Activated T-helper 1 cell treated with anti-CD3 and anti-CD28 coated beads, Interleukin-12 subunit alpha, Interleukin-12 subunit beta, Interleukin-2, Interleukin-4 antibody, amounts not matched to agents 30 ng/mL and 10 ng/mL and 1 ng/mL, durations not matched to agents 14 hours and 24 hours and 36 hours (primary cell): ENCODE measurements at regions not wholly inside any gene's neighbourhood (a gene's known extent, or its start where the extent isn't known, plus 50 kb on each side); places are given as distances from the start of the nearest gene placed in this dataset.
"Not testable (repeated sequence)": the region's sequence is repeated elsewhere in the genome, so short reads cannot be mapped to it uniquely, and the experiment has no call there.

Source experiments
- DNase-seq: peaks from one replicate; pipeline ENCODE4 v3.0.0; 2021; ENCODE audit warnings: low spot score
- H3K27ac Mint-ChIP-seq: one replicate; pipeline ENCODE4 v1.8.0; 2021; ENCODE audit warnings: mild to moderate bottlenecking, mixed read lengths
- H3K27me3 Mint-ChIP-seq: one replicate; pipeline ENCODE4 v1.8.0; 2022; ENCODE audit warnings: mild to moderate bottlenecking, moderate library complexity, mixed read lengths; ENCODE audit not compliant: insufficient read depth
- H3K36me3 Mint-ChIP-seq: one replicate; pipeline ENCODE4 v1.8.0; 2021; ENCODE audit warnings: low read depth, mixed read lengths
- H3K4me1 Mint-ChIP-seq: one replicate; pipeline ENCODE4 v1.8.0; 2021; ENCODE audit warnings: low read depth, mixed read lengths
- H3K4me3 Mint-ChIP-seq: one replicate; pipeline ENCODE4 v1.8.0; 2021; ENCODE audit warnings: mild to moderate bottlenecking, moderate library complexity, mixed read lengths
- H3K9me3 Mint-ChIP-seq: one replicate; pipeline ENCODE4 v1.8.0; 2021; ENCODE audit warnings: mixed read lengths
- intact Hi-C: fragments of 100-400 bp; cut with micrococcal nuclease; formaldehyde crosslinking; loops from one replicate; pipeline ENCODE4 v1.15.1; 2024

DNA sequence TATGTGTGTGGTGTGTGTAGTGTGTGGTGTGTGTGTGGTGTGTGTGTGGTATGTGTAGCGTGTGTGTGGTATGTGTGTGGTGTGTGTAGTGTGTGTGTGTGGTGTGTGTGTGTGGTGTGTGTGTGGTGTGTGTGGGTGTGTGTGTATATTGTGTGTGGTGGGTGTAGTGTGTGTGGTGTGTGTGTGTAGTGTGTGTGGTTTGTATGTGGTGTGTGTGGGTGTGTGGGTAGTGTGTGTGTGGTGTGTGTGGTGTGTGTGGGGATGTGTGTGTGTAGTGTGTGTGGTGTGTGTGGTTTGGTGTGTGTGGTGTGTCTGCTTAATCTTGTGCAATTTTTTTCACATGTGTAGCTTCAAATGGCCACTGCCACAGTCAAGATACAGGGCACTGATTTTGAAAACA lies 94.5 kb downstream of the CPZ start:
- H3K36me3 Mint-ChIP-seq: no peaks in the 10 kb centered on the region
- peaks cover 3% of the 10 kb centered on the region for H3K27me3 Mint-ChIP-seq
- intact Hi-C loops: no loop called here
- DNase-seq: no peak
- no peak overlapping the region for H3K4me3 Mint-ChIP-seq
- no peaks in the 10 kb centered on the region for H3K9me3 Mint-ChIP-seq
- H3K4me1 Mint-ChIP-seq: no peaks in the 10 kb centered on the region
- no peak overlapping the region for H3K27ac Mint-ChIP-seq

DNA sequence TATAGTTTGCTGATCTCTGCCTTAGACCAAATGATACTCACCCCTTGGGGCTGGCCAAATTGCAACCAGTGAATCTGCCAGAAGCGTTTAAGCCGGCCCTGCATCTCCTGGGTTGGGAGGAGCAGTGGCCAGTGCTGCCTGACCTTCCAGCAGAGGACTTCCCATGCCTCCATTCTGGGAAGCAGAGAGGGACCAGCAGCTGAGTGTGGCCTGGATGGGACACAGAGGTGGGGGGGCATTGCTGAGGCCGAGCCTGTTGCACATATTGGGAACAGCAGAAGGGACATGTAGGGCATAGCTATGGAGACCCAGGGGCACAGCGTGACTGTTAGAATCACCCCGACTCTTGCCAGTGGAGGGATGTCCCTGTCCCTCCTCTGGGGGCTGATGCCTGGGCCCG lies 93.3 kb downstream of the CPZ start:
- intact Hi-C loops: no loop called here
- Mint-ChIP-seq H3K4me1 (no peaks in the 10 kb centered on the region), H3K27me3 (peaks cover 3% of the 10 kb centered on the region), H3K27ac (no peak overlapping the region), H3K9me3 (no peaks in the 10 kb centered on the region), H3K36me3 (no peaks in the 10 kb centered on the region), H3K4me3 (no peak overlapping the region)
- DNase-seq: no peak

DNA sequence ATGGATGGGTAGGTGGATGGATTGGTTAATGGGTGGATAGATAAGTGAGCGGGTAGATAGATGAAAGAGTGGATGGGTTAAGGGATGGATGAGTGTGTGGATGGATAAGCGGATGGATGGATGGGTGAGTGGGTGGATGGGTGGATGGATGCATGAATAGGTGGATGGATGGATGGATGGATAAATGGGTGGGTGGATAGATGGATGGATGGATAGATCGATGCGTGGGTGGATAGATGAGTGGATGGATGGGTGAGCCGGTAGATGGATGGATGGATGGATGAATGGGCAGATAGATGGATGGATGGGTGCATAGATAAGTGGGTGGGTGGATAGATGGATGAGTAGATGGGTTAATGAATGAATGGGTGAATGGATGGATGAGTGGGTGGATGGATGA lies 90.9 kb downstream of the CPZ start:
- Mint-ChIP-seq H3K4me3 (no peak overlapping the region), H3K9me3 (no peaks in the 10 kb centered on the region), H3K4me1 (no peaks in the 10 kb centered on the region), H3K36me3 (no peaks in the 10 kb centered on the region), H3K27me3 (peaks cover under 1% of the 10 kb centered on the region), H3K27ac (no peak overlapping the region)
- intact Hi-C loops: no loop called here
- no peak for DNase-seq

GRCh38 chr4:8682725-8683124 lies 90.2 kb downstream of the CPZ start:
- no peak for DNase-seq
- H3K27ac Mint-ChIP-seq: no peak overlapping the region
- intact Hi-C loops: no loop called here
- no peaks in the 10 kb centered on the region for H3K4me1 Mint-ChIP-seq
- H3K27me3 Mint-ChIP-seq: no peaks in the 10 kb centered on the region
- H3K36me3 Mint-ChIP-seq: no peaks in the 10 kb centered on the region
- H3K9me3 Mint-ChIP-seq: no peaks in the 10 kb centered on the region
- H3K4me3 Mint-ChIP-seq: no peak overlapping the region

DNA sequence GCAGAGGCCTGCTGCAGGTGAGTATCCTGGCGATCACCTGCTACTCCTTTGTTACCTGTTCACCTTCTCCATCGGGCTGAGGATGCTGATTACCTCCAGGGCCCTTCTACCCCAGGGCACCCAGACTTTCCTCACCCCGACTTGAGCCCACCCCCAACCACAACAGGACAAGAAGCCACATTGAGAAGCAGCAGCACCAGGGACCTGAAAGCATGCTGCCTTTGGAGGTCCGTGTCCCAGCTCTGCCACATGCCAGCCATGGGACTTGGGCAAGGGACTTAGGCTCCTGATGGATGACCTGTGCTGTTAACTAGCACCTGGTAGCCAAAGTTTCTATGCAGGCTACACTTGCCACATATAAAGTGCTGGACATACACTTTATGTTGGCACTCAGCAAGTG lies 89.7 kb downstream of the CPZ start:
- H3K4me1 Mint-ChIP-seq: no peaks in the 10 kb centered on the region
- no peaks in the 10 kb centered on the region for H3K9me3 Mint-ChIP-seq
- intact Hi-C loops: no loop called here
- no peak overlapping the region for H3K27ac Mint-ChIP-seq
- no peaks in the 10 kb centered on the region for H3K27me3 Mint-ChIP-seq
- H3K4me3 Mint-ChIP-seq: no peak overlapping the region
- no peaks in the 10 kb centered on the region for H3K36me3 Mint-ChIP-seq
- DNase-seq: no peak

- intact Hi-C loops: no loop called here
- Mint-ChIP-seq H3K9me3 (no peaks in the 10 kb centered on the region), H3K36me3 (no peaks in the 10 kb centered on the region), H3K27me3 (no peaks in the 10 kb centered on the region), H3K4me1 (no peaks in the 10 kb centered on the region), H3K4me3 (no peak overlapping the region), H3K27ac (no peak overlapping the region)
- no peak for DNase-seq
Observed at GRCh38 chr4:8681391-8681790, 88.8 kb downstream of the CPZ start.

DNA sequence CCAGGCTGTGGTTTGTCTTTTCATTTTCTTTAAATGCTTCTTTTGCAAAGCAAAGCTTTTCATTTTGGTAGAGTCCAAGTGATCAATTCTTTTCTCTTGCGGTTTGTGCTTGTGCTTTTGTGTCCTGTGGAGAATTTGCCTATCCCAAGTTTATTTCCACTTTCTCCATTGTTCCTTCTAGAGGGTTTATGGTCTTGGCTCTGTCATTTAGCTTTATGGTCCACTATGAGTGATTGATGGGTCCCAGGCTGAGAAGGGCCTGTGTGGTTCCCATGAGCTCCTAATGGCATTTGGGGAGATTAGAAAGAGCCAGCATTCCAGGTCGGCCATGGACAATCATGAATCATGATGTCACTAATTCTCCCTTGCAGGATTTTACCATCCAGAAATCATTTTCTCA lies 86.5 kb downstream of the CPZ start:
- H3K9me3 Mint-ChIP-seq: no peaks in the 10 kb centered on the region
- H3K4me1 Mint-ChIP-seq: no peaks in the 10 kb centered on the region
- no peaks in the 10 kb centered on the region for H3K27me3 Mint-ChIP-seq
- intact Hi-C loops: no loop called here
- H3K27ac Mint-ChIP-seq: no peak overlapping the region
- no peak for DNase-seq
- no peak overlapping the region for H3K4me3 Mint-ChIP-seq
- H3K36me3 Mint-ChIP-seq: no peaks in the 10 kb centered on the region

DNA sequence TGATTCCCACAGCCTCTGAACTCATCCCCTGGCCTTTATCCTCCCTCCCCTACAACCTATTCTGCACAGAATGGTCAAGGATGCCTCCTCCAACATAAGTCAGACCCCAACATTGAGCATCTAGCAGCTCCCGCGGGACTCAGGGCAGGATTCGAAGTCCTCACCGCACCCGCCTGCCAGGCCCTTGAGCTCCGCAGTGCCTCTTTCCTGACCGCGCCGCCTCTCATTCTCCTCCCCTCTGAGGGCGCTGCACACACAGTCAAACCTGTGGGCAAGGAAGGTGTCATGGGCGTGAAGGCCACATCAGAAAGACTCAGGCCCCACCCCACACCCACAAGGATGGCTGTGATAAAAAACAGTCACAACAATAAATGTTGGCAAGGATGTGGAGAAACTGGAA lies 84.1 kb downstream of the CPZ start:
- no peak for DNase-seq
- H3K9me3 Mint-ChIP-seq: no peaks in the 10 kb centered on the region
- intact Hi-C loops: no loop called here
- no peaks in the 10 kb centered on the region for H3K36me3 Mint-ChIP-seq
- H3K4me1 Mint-ChIP-seq: no peaks in the 10 kb centered on the region
- H3K4me3 Mint-ChIP-seq: no peak overlapping the region
- no peaks in the 10 kb centered on the region for H3K27me3 Mint-ChIP-seq
- no peak overlapping the region for H3K27ac Mint-ChIP-seq

DNA sequence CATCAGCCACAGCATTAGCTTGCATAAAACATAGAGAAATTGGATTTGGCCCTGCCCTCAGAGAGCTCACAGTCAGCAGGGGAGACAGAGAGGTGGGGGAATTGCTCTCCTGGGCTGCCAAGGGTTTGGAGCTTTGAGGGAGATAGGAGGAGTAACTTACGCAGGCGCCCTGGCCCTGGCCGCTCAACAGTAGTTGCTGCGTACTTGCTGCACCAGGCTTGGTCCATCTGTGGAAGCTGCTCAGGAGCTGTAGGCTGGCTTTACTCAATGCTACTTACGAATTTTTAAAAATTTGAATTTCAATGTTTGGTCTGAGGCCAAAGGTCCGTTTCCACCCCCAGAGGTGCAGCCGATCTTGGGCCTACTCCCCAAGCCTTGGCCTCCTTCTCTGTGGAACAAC lies 83.3 kb downstream of the CPZ start:
- H3K9me3 Mint-ChIP-seq: no peaks in the 10 kb centered on the region
- DNase-seq: no peak
- H3K4me1 Mint-ChIP-seq: no peaks in the 10 kb centered on the region
- no peaks in the 10 kb centered on the region for H3K36me3 Mint-ChIP-seq
- H3K27ac Mint-ChIP-seq: no peak overlapping the region
- intact Hi-C loops: no loop called here
- no peak overlapping the region for H3K4me3 Mint-ChIP-seq
- H3K27me3 Mint-ChIP-seq: no peaks in the 10 kb centered on the region

DNA sequence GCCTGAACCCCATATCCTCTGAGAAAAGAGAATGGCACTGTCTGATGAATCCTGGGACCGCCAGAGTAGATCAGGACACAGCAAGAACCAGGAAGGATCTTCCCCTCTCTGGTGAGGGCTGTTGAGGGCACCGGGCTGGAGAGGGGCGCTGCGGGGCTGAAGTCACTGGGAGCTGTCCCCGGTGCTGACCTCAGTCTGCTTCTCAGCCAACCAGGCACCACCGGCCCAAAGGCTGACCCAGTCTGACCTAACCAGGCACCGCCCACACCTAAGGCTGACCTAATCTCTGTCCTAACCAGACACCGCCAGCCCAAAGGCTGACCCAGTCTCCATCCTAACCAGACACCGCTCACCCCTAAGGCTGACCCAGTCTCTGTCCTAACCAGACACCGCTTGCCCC lies 82.8 kb downstream of the CPZ start:
- H3K4me3 Mint-ChIP-seq: no peak overlapping the region
- H3K27ac Mint-ChIP-seq: no peak overlapping the region
- intact Hi-C loops: no loop called here
- H3K4me1 Mint-ChIP-seq: no peaks in the 10 kb centered on the region
- H3K9me3 Mint-ChIP-seq: no peaks in the 10 kb centered on the region
- no peaks in the 10 kb centered on the region for H3K36me3 Mint-ChIP-seq
- no peak for DNase-seq
- H3K27me3 Mint-ChIP-seq: no peaks in the 10 kb centered on the region

GRCh38 chr4:8674311-8674885 lies 81.8 kb downstream of the CPZ start:
- intact Hi-C loops: no loop called here
- Mint-ChIP-seq H3K4me3 (no peak overlapping the region), H3K27ac (no peak overlapping the region), H3K36me3 (no peaks in the 10 kb centered on the region), H3K4me1 (no peaks in the 10 kb centered on the region), H3K9me3 (no peaks in the 10 kb centered on the region), H3K27me3 (no peaks in the 10 kb centered on the region)
- DNase-seq: no peak

DNA sequence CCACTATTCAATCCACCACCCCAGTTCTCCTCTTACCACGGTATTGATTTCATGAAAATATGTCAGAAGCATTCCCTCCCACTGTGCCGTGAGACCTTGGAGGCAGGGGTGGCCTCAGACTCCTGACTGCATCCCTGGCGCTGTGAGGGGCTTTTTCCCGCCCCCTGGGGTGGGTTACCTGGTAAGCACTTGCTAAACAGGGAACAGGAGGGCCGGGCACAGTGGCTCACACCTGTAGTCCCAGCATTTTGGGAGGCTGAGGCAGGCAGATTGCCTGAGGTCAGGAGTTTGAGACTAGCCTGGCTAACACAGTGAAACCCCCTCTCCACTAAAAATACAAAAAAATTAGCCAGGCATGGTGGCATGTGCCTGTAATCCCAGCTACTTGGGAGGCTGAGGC lies 80.5 kb downstream of the CPZ start:
- DNase-seq, H3K9me3 Mint-ChIP-seq, H3K36me3 Mint-ChIP-seq, H3K27me3 Mint-ChIP-seq, intact Hi-C loops, H3K27ac Mint-ChIP-seq, H3K4me3 Mint-ChIP-seq, H3K4me1 Mint-ChIP-seq: not testable (repeated sequence)

- Mint-ChIP-seq H3K27me3 (no peaks in the 10 kb centered on the region), H3K4me3 (no peak overlapping the region), H3K36me3 (no peaks in the 10 kb centered on the region), H3K4me1 (no peaks in the 10 kb centered on the region), H3K27ac (no peak overlapping the region), H3K9me3 (no peaks in the 10 kb centered on the region)
- DNase-seq: no peak
- intact Hi-C loops: no loop called here
Observed at GRCh38 chr4:8672486-8672885, 79.9 kb downstream of the CPZ start.

GRCh38 chr4:8671712-8672290 lies 79.2 kb downstream of the CPZ start:
- intact Hi-C loops: no loop called here

More at GRCh38 chr4:8671712-8672290, 79.2 kb downstream of the CPZ start:
- H3K36me3 Mint-ChIP-seq: no peaks in the 10 kb centered on the region
- no peak overlapping the region for H3K27ac Mint-ChIP-seq
- no peaks in the 10 kb centered on the region for H3K27me3 Mint-ChIP-seq
- DNase-seq: no peak
- no peaks in the 10 kb centered on the region for H3K9me3 Mint-ChIP-seq
- no peaks in the 10 kb centered on the region for H3K4me1 Mint-ChIP-seq
- H3K4me3 Mint-ChIP-seq: no peak overlapping the region
